DMS114 treated with DMSO at 0.1 percent for 48 hours (cell line): ENCODE measurements at regions not wholly inside any gene's neighbourhood (a gene's known extent, or its start where the extent isn't known, plus 50 kb on each side); places are given as distances from the start of the nearest gene placed in this dataset.
"Not testable (repeated sequence)": the region's sequence is repeated elsewhere in the genome, so short reads cannot be mapped to it uniquely, and the experiment has no call there.

Experiments used
- DNase-seq: peaks from one replicate; lab custom pipeline; 2025; ENCODE audit not compliant: unreplicated experiment; lab: John Stamatoyannopoulos, UW

DNA sequence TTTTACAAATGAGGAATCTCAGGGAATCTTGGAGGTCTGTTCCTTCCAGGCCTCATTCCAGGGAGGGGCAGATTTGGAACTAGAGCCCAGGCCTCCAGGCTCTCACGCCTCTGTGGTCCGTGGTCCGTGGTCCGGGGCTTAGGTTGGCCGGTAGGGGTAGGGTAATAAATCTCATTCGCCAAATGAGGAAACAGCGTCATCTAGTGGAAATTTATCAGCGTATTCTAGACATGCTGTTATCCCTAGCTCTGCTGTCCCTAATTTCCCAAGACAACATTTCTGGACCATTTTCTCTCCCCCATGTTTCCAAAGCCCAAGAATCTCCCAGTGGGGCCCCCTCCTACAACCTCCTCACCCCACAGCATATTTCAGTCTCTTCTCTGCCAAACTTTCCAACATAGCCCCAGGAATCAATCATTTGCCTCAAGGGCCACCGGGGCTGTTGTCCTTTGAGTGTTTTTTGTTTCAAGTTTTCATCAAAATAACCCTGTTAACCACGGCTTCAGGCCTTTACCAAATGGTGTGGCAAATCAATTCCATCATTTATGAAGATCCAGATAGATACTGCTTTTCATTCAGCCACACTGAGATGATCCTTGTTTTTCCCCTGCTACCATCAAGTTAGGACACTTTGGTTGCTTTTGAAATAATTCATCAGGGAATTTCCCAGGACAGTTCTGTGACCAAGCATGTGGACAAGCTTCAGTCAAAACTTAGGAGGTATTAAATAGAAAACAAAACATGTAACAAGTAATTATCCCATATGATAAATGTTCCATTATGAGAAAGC lies 126.8 kb downstream of the ALDH8A1 start:
- peak; percentile 41 for DNase-seq

- DNase-seq: no peak
These were observed 127.7 kb downstream of the ALDH8A1 start for GRCh38 chr6:134821928-134822864.

DNA sequence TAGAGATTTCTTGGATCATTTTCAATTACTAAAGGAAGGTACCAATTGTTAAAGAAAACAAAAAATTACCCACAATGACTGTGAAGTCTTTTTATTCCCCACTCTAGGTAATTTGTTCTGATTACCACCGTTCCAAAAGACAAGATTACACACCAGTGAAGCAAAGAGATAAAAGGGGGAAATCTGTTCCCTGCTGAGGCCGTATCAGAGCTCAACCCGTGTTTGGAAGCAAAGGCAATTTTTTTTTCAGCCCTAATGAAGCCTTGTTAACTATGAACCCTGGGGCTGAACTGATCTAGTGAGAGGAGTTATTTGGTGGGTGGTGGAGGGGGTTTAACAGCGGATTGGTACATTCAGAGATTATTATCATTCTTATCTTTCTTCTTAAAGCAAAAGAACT lies 128.5 kb downstream of the ALDH8A1 start:
- no peak for DNase-seq

DNA sequence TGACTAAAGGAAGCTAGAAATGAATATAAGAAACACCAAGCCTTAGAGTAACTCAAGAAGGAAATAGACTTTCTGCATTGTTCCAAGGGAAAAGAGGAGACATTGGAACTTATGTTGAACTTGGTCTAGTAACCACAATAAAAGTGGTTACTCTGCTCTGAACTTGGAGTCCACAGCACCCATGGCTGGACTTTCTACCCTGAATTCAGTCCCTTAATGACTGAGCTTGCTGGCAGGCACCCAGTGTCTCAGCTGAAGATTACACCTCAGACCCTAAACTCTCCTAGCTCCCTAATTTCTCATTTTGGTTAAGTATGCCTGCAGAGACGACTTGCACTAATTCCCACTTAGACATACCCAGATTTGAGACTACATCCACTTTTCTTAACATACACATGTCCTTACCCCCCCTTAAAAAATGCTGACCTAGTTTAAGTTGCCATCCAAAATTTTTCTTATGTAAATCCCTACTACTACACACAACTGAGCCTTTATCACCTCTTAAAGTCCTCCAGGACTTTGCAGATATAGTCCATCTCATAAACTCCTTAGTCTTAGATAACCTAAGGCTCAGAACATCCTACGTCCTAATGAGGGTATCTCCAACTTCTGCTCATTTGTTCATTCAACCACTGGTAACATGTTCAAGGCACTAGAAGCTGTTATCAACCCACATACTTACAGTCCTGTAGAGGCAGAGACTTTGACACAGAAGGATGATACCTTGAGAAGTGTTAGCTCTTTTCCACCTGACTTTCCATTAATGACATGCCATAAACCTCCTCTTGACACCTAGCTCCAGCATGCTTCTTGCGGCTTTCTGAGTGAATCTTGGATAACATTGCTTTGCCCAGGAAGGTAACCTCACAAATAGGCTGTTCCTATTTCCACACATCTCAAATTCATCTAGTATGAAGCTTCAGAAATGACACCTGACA lies 129.8 kb downstream of the ALDH8A1 start:
- DNase-seq: no peak

GRCh38 chr6:134819236-134819635 lies 130.7 kb downstream of the ALDH8A1 start:
- no peak for DNase-seq

DNA sequence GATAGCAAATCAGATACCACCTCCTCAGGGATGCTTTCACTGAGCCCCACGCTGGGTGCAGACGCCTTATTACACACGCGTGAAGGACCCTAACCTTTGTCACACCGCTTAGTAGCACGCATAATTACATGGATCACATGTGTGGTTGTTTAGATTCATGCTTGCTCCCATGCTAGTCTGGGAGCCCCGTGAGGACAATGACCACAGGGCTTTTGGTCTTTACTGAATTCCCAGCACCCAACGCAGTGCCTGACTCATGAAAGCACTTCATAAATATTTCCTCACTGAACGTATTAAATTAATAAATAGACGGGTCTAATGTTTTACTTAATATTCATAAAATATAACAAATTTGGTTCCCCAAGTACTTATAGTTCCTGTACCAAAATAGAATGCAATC lies 132.5 kb downstream of the ALDH8A1 start:
- DNase-seq: no peak

DNA sequence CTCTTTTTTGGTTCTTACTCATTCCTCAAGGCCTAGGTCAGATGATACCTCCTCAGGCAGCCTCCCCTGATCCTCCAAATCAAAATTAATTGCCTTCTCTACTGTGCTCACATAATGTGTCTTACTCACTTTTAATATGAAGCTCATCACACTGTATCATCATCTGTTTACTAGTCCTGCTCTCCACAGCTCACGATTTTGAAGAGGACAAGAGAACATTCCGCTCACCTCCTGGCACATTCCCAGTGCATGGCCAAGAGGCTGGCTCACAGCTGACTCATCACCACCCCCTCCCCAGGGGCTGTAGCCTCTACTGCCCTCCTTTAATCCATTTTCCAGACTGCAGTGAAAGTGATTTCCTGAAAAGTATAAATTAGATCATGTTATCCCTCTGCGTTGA lies 133.1 kb downstream of the ALDH8A1 start:
- no peak for DNase-seq

- DNase-seq: no peak
These were observed 133.6 kb downstream of the ALDH8A1 start for GRCh38 chr6:134816300-134816699.

- DNase-seq: no peak
These were observed 135.7 kb downstream of the ALDH8A1 start for GRCh38 chr6:134814076-134814695.

DNA sequence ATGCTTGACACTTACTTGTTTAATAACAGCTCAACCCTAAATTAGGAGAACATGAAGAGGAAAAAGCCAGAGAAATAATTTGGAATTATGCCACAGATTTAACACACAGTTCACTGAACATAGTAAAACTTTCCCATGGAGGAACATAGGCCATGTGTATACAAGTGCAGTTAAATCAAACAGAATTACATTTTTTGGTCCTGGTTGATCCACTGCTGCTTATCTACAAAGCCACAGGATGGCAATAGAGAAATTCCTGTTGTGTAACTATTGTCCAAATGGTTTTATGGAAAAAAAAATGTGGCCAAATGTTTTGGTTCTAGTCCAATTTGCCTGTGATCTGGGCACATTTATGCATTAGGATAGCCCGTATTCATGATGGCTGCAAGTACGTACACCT lies 136.8 kb downstream of the ALDH8A1 start:
- no peak for DNase-seq

- no peak for DNase-seq
These were observed 139.5 kb downstream of the ALDH8A1 start for GRCh38 chr6:134810402-134810801.

DNA sequence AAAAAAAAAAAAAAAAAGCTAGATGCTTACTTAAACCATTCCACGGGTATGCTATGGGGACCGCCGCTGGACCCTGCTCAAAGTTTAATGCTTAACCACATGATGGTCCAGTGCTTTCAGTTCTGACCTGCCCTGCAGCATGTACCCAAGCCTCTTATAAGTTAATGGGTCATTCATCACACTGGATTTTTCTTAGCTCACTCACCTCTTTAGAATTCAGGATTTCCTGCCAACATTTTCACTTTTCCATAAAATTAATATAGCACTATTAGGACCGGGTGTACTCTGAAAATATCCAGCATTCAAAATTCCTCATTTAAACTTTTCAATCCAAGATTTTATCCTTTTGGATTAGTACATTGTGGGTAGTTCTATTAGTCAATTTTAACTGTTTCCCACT lies 140.8 kb downstream of the ALDH8A1 start:
- DNase-seq: no peak

- no peak for DNase-seq
These were observed 143.6 kb downstream of the ALDH8A1 start for GRCh38 chr6:134806180-134806798.

GRCh38 chr6:134805168-134805567 lies 144.7 kb downstream of the ALDH8A1 start:
- no peak for DNase-seq

GRCh38 chr6:134804311-134804710 lies 145.6 kb downstream of the ALDH8A1 start:
- DNase-seq: not testable (repeated sequence)

GRCh38 chr6:134802426-134803058 lies 147.4 kb downstream of the ALDH8A1 start:
- no peak for DNase-seq

- DNase-seq: no peak
These were observed 152.3 kb downstream of the ALDH8A1 start for GRCh38 chr6:134797400-134798113.

DNA sequence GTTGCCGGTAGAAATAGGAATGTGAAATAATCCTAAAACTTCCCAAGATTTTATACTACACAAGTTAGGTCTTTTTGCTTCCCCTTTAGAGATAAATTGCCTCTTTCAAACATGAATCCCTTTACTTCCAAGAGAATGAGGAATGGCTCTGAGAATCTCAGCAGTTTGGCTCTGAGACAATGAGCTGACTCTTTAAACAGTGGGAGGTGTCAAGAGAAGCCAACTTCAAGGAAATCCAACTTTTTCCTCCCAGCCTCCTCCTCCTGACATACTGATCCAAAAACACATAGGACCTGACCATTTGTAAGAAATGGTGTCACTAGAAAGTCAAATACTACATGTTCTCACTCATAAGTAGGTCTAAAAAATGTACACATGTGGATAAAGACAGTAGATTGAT lies 154.2 kb downstream of the ALDH8A1 start:
- DNase-seq: no peak

GRCh38 chr6:134795001-134795400 lies 154.9 kb downstream of the ALDH8A1 start:
- DNase-seq: no peak
